DOHH2 (cell line): ENCODE measurements at regions not wholly inside any gene's neighbourhood (a gene's known extent, or its start where the extent isn't known, plus 50 kb on each side); places are given as distances from the start of the nearest gene placed in this dataset.

Experiments used
- CTCF ChIP-seq: fragments of 200-600 bp; sonication (generic); IDR thresholded peaks from one replicate; pipeline ENCODE4 v1.5.1; 2014; ENCODE audit warnings: antibody characterized with exemption, mild to moderate bottlenecking, low read depth, low read length; ENCODE audit not compliant: poor library complexity, severe bottlenecking
- EZH2phosphoT487 ChIP-seq: fragments of 200-600 bp; sonication (generic); IDR thresholded peaks from 2 replicates; pipeline ENCODE4 v1.6.1; 2017; ENCODE audit warnings: borderline replicate concordance, mild to moderate bottlenecking, antibody characterized with exemption, low read length, moderate library complexity, mixed read lengths

GRCh38 chr13:34608331-34608730, 333.7 kb upstream of the NBEA start:
- TF ChIP-seq CTCF (no peak), EZH2phosphoT487 (no peak)
